ENCODE measurements at regions not wholly inside any gene's neighbourhood (a gene's known extent, or its start where the extent isn't known, plus 50 kb on each side); places are given as distances from the start of the nearest gene placed in this dataset.

- CTCF ChIA-PET, result no interaction called here
- no peak for DNase-seq (ENCODE audit: extremely low spot score)
- no peak for TF ChIP-seq CTCF (IDR thresholded peaks at IDR 0.05; ENCODE audit: control extremely low read depth, extremely low read depth, low read depth, missing control alignments)
- POLR2A ChIA-PET, result no interaction called here
These were observed 268.5 kb upstream of the PPFIA2 start for GRCh38 chr12:82027612-82028011.

GRCh38 chr12:82025462-82025861 is 266.3 kb upstream of the PPFIA2 start:
- CTCF ChIA-PET, result no interaction called here
- no peak for TF ChIP-seq CTCF (IDR thresholded peaks at IDR 0.05; ENCODE audit: control extremely low read depth, extremely low read depth, low read depth, missing control alignments)
- POLR2A ChIA-PET, result no interaction called here
- no peak for DNase-seq (ENCODE audit: extremely low spot score)

GRCh38 chr12:82019533-82019932 is 260.4 kb upstream of the PPFIA2 start:
- no peak for TF ChIP-seq CTCF (IDR thresholded peaks at IDR 0.05; ENCODE audit: control extremely low read depth, extremely low read depth, low read depth, missing control alignments)
- CTCF ChIA-PET, result no interaction called here

GRCh38 chr12:82015623-82016347 is 256.6 kb upstream of the PPFIA2 start:
- DNase-seq (ENCODE audit: extremely low spot score), result no peak
- ChIA-PET CTCF (interaction anchor here (1.1 kb wide), 1 partner anchor 8 kb away, joined by 3 read pairs; no protein-coding TSS in a partner anchor), POLR2A (no interaction called here)
- TF ChIP-seq CTCF (IDR thresholded peaks at IDR 0.05; ENCODE audit: control extremely low read depth, extremely low read depth, low read depth, missing control alignments), result no peak

More at GRCh38 chr12:82019533-82019932, 260.4 kb upstream of the PPFIA2 start:
- POLR2A ChIA-PET, result no interaction called here
- no peak for DNase-seq (ENCODE audit: extremely low spot score)

GRCh38 chr12:82012176-82012575 is 253.0 kb upstream of the PPFIA2 start:
- ChIA-PET CTCF (no interaction called here), POLR2A (no interaction called here)
- no peak for DNase-seq (ENCODE audit: extremely low spot score)
- TF ChIP-seq CTCF (IDR thresholded peaks at IDR 0.05; ENCODE audit: control extremely low read depth, extremely low read depth, low read depth, missing control alignments), result no peak

GRCh38 chr12:82009524-82009923 is 250.4 kb upstream of the PPFIA2 start:
- POLR2A ChIA-PET, result no interaction called here
- DNase-seq (ENCODE audit: extremely low spot score), result no peak
- CTCF ChIA-PET, result no interaction called here
- no peak for TF ChIP-seq CTCF (IDR thresholded peaks at IDR 0.05; ENCODE audit: control extremely low read depth, extremely low read depth, low read depth, missing control alignments)
